T-helper 2 cell treated with Interferon-gamma antibody and Interleukin-4, amounts not matched to agents 100 ng/mL and 5 ng/mL, for 36 hours (primary cell): ENCODE measurements at regions not wholly inside any gene's neighbourhood (a gene's known extent, or its start where the extent isn't known, plus 50 kb on each side); places are given as distances from the start of the nearest gene placed in this dataset.
"Not testable (repeated sequence)": the region's sequence is repeated elsewhere in the genome, so short reads cannot be mapped to it uniquely, and the experiment has no call there.

Source experiments
- intact Hi-C: fragments of 100-400 bp; cut with micrococcal nuclease; formaldehyde crosslinking; loops from one replicate; pipeline ENCODE4 v1.15.1; 2023

- intact Hi-C loops, result not testable (repeated sequence)
Measured at GRCh38 chr2:216980510-216980909, 120.6 kb upstream of the TNP1 start.

GRCh38 chr2:216974321-216975302 is 114.7 kb upstream of the TNP1 start:
- intact Hi-C loops, result no loop called here

- intact Hi-C loops, result no loop called here
Measured at GRCh38 chr2:216971593-216971992, 111.7 kb upstream of the TNP1 start.

GRCh38 chr2:216970359-216970915 is 110.6 kb upstream of the TNP1 start:
- intact Hi-C loops, result no loop called here

- intact Hi-C loops, result no loop called here
Measured at GRCh38 chr2:216967889-216968288, 108.0 kb upstream of the TNP1 start.

GRCh38 chr2:216960671-216961268 is 100.9 kb upstream of the TNP1 start:
- intact Hi-C loops, result no loop called here

- intact Hi-C loops, result no loop called here
Measured at GRCh38 chr2:216959433-216959832, 99.6 kb upstream of the TNP1 start.

- intact Hi-C loops, result no loop called here
Measured at GRCh38 chr2:216956820-216957493, 97.1 kb upstream of the TNP1 start.

- intact Hi-C loops, result no loop called here
Measured at GRCh38 chr2:216951171-216951570, 91.3 kb upstream of the TNP1 start.

- intact Hi-C loops, result no loop called here
Measured at GRCh38 chr2:216950547-216950946, 90.7 kb upstream of the TNP1 start.

- intact Hi-C loops, result no loop called here
Measured at GRCh38 chr2:216949700-216950413, 90.0 kb upstream of the TNP1 start.

- intact Hi-C loops, result no loop called here
Measured at GRCh38 chr2:216947055-216947454, 87.2 kb upstream of the TNP1 start.

GRCh38 chr2:216944733-216945132 is 84.9 kb upstream of the TNP1 start:
- intact Hi-C loops, result no loop called here

- intact Hi-C loops, result no loop called here
Measured at GRCh38 chr2:216943109-216943508, 83.2 kb upstream of the TNP1 start.

- intact Hi-C loops, result no loop called here
Measured at GRCh38 chr2:216942465-216942864, 82.6 kb upstream of the TNP1 start.

- intact Hi-C loops, result no loop called here
Measured at GRCh38 chr2:216942016-216942415, 82.2 kb upstream of the TNP1 start.

- intact Hi-C loops, result no loop called here
Measured at GRCh38 chr2:216936954-216937357, 77.1 kb upstream of the TNP1 start.

GRCh38 chr2:216934623-216935022 is 74.8 kb upstream of the TNP1 start:
- intact Hi-C loops, result no loop called here

- intact Hi-C loops, result no loop called here
Measured at GRCh38 chr2:216934151-216934550, 74.3 kb upstream of the TNP1 start.

- intact Hi-C loops, result no loop called here
Measured at GRCh38 chr2:216932863-216933548, 73.1 kb upstream of the TNP1 start.
